ENCODE measurements at regions not wholly inside any gene's neighbourhood (a gene's known extent, or its start where the extent isn't known, plus 50 kb on each side); places are given as distances from the start of the nearest gene placed in this dataset.

- DNase-seq = no peak
- Histone ChIP-seq H3K36me3 (ENCODE audit: low read depth) (no peaks in the 10 kb centered on the region), H3K9me3 (ENCODE audit: insufficient read depth, low read depth) (no peaks in the 10 kb centered on the region), H3K4me2 (no peak overlapping the region), H3K27me3 (ENCODE audit: insufficient read depth, low read depth) (0 out of 2 replicates have a peak, but pooled peaks cover 3% of the 10 kb centered on the region), H3K9me2 (ENCODE audit: insufficient read depth) (no peaks in the 10 kb centered on the region), H3F3A (ENCODE audit: insufficient read depth, low read depth) (no peaks in the 10 kb centered on the region), H4K20me1 (ENCODE audit: insufficient read depth) (no peaks in the 10 kb centered on the region), H3K4me3 (no peak overlapping the region), H2AFZ (no peak overlapping the region), H3K79me2 (ENCODE audit: low read depth) (no peaks in the 10 kb centered on the region), H3K4me1 (replicated peaks; ENCODE audit: insufficient read depth) (no peaks in the 10 kb centered on the region), H3K27ac (no peak overlapping the region)
- no TSS peak for BruUV-seq (replicated peaks)
- ChIA-PET POLR2A (ENCODE audit: unreplicated experiment) (no interaction called here), CTCF (no interaction called here)
- TF ChIP-seq CTCF (conservative IDR thresholded peaks at IDR 0.05) (no peak), EZH2 (IDR thresholded peaks at IDR 0.05; ENCODE audit: low read depth) (no peak)
- intact Hi-C loops (cut with micrococcal nuclease; ENCODE audit: unreplicated experiment) = no loop called here
Observed at GRCh38 chr5:155919725-155920124, 407.2 kb upstream of the SGCD start.

- Histone ChIP-seq H3K27me3 (ENCODE audit: insufficient read depth, low read depth) (0 out of 2 replicates have a peak, but pooled peaks cover 3% of the 10 kb centered on the region), H3K9me2 (ENCODE audit: insufficient read depth) (no peaks in the 10 kb centered on the region), H3F3A (ENCODE audit: insufficient read depth, low read depth) (no peaks in the 10 kb centered on the region), H3K27ac (no peak overlapping the region), H3K4me2 (no peak overlapping the region), H3K4me3 (no peak overlapping the region), H2AFZ (no peak overlapping the region), H3K9me3 (ENCODE audit: insufficient read depth, low read depth) (no peaks in the 10 kb centered on the region), H3K36me3 (ENCODE audit: low read depth) (no peaks in the 10 kb centered on the region), H4K20me1 (ENCODE audit: insufficient read depth) (no peaks in the 10 kb centered on the region), H3K4me1 (replicated peaks; ENCODE audit: insufficient read depth) (no peaks in the 10 kb centered on the region), H3K79me2 (ENCODE audit: low read depth) (no peaks in the 10 kb centered on the region)
- intact Hi-C loops (cut with micrococcal nuclease; ENCODE audit: unreplicated experiment) = no loop called here
- no peak for DNase-seq
- CTCF ChIA-PET = no interaction called here
- POLR2A ChIA-PET (ENCODE audit: unreplicated experiment) = no interaction called here
- no peak for TF ChIP-seq EZH2 (IDR thresholded peaks at IDR 0.05; ENCODE audit: low read depth)
- no peak for TF ChIP-seq CTCF (conservative IDR thresholded peaks at IDR 0.05)
- no TSS peak for BruUV-seq (replicated peaks)
Observed at GRCh38 chr5:155921621-155922020, 405.3 kb upstream of the SGCD start.

GRCh38 chr5:155923784-155924183, 403.2 kb upstream of the SGCD start:
- Histone ChIP-seq H3K9me2 (ENCODE audit: insufficient read depth) (no peaks in the 10 kb centered on the region), H3K79me2 (ENCODE audit: low read depth) (no peaks in the 10 kb centered on the region), H3K27ac (no peak overlapping the region), H3K4me3 (no peak overlapping the region), H3K27me3 (ENCODE audit: insufficient read depth, low read depth) (0 out of 2 replicates have a peak, but pooled peaks cover under 1% of the 10 kb centered on the region), H3K36me3 (ENCODE audit: low read depth) (no peaks in the 10 kb centered on the region), H4K20me1 (ENCODE audit: insufficient read depth) (no peaks in the 10 kb centered on the region), H3F3A (ENCODE audit: insufficient read depth, low read depth) (no peaks in the 10 kb centered on the region), H3K4me1 (replicated peaks; ENCODE audit: insufficient read depth) (no peaks in the 10 kb centered on the region), H3K4me2 (no peak overlapping the region), H2AFZ (no peak overlapping the region), H3K9me3 (ENCODE audit: insufficient read depth, low read depth) (no peaks in the 10 kb centered on the region)
- BruUV-seq (replicated peaks) = no TSS peak
- TF ChIP-seq CTCF (conservative IDR thresholded peaks at IDR 0.05) (no peak), EZH2 (IDR thresholded peaks at IDR 0.05; ENCODE audit: low read depth) (no peak)
- ChIA-PET CTCF (no interaction called here), POLR2A (ENCODE audit: unreplicated experiment) (no interaction called here)
- DNase-seq = no peak
- intact Hi-C loops (cut with micrococcal nuclease; ENCODE audit: unreplicated experiment) = no loop called here

Measured in PC-9 (cell line).